Loucy (cell line): ENCODE measurements at regions not wholly inside any gene's neighbourhood (a gene's known extent, or its start where the extent isn't known, plus 50 kb on each side); places are given as distances from the start of the nearest gene placed in this dataset.
"Not testable (repeated sequence)": the region's sequence is repeated elsewhere in the genome, so short reads cannot be mapped to it uniquely, and the experiment has no call there.

Experiments
- H2AFZ ChIP-seq: fragments of 200-600 bp; sonication (generic); 2 replicates; pipeline ENCODE4 v1.6.0; 2016; ENCODE audit warnings: antibody characterized with exemption, mild to moderate bottlenecking, low read length, moderate library complexity
- H3F3A ChIP-seq: fragments of 200-600 bp; 2 replicates; pipeline ENCODE4 v1.6.0; 2016; ENCODE audit warnings: antibody characterized with exemption, low read depth, mild to moderate bottlenecking
- H3K27me3 ChIP-seq: fragments of 200-600 bp; sonication (generic); 2 replicates; pipeline ENCODE4 v1.6.1; 2014; ENCODE audit warnings: low read length, mild to moderate bottlenecking; ENCODE audit not compliant: insufficient read depth, poor library complexity, severe bottlenecking
- H3K36me3 ChIP-seq: fragments of 200-600 bp; sonication (generic); 2 replicates; pipeline ENCODE4 v1.6.1; 2016; ENCODE audit warnings: low read length; ENCODE audit not compliant: insufficient read depth
- H3K4me1 ChIP-seq: fragments of 200-600 bp; sonication (generic); 2 replicates; pipeline ENCODE4 v1.5.1; 2014; ENCODE audit warnings: low read length, mild to moderate bottlenecking; ENCODE audit not compliant: insufficient read depth, poor library complexity, severe bottlenecking
- H3K4me2 ChIP-seq: fragments of 200-600 bp; sonication (generic); 2 replicates; pipeline ENCODE4 v1.6.0; 2014; ENCODE audit warnings: antibody characterized with exemption, low read length, low read depth, mild to moderate bottlenecking; ENCODE audit not compliant: poor library complexity, severe bottlenecking
- H3K4me3 ChIP-seq: fragments of 200-600 bp; sonication (generic); 2 replicates; pipeline ENCODE4 v1.5.1; 2014; ENCODE audit warnings: low read length, mild to moderate bottlenecking, mixed read lengths; ENCODE audit not compliant: poor library complexity, severe bottlenecking
- H3K79me2 ChIP-seq: fragments of 200-600 bp; sonication (generic); 2 replicates; pipeline ENCODE4 v1.6.1; 2014; ENCODE audit warnings: low read length; ENCODE audit not compliant: insufficient read depth
- H3K9ac ChIP-seq: fragments of 200-600 bp; sonication (generic); 2 replicates; pipeline ENCODE4 v1.6.0; 2014; ENCODE audit warnings: mild to moderate bottlenecking, low read depth, low read length, moderate library complexity; ENCODE audit not compliant: poor library complexity, severe bottlenecking
- H3K9me2 ChIP-seq: fragments of 200-600 bp; sonication (generic); replicated peaks from 2 replicates; pipeline ENCODE4 v1.6.1; 2016; ENCODE audit warnings: low read depth, low read length, mixed read lengths
- H3K9me3 ChIP-seq: fragments of 200-600 bp; sonication (generic); 2 replicates; pipeline ENCODE4 v1.6.1; 2014; ENCODE audit warnings: mild to moderate bottlenecking, antibody characterized with exemption, low read length, low read depth; ENCODE audit not compliant: insufficient read depth
- H4K20me1 ChIP-seq: fragments of 200-600 bp; sonication (generic); 2 replicates; pipeline ENCODE4 v1.6.0; 2014; ENCODE audit warnings: antibody characterized with exemption, low read length, mild to moderate bottlenecking; ENCODE audit not compliant: insufficient read depth, poor library complexity, severe bottlenecking
- EZH2phosphoT487 ChIP-seq: fragments of 200-600 bp; IDR thresholded peaks from 2 replicates; pipeline ENCODE4 v1.6.1; 2018; ENCODE audit warnings: antibody characterized with exemption, mild to moderate bottlenecking, moderate library complexity, borderline replicate concordance
- TF ChIP-seq, protein P1 (sequence below): fragments of 200-600 bp; sonication (generic); conservative IDR thresholded peaks from 2 replicates; pipeline ENCODE4 v1.5.1; 2014; ENCODE audit warnings: mild to moderate bottlenecking, antibody characterized with exemption, low read length

DNA sequence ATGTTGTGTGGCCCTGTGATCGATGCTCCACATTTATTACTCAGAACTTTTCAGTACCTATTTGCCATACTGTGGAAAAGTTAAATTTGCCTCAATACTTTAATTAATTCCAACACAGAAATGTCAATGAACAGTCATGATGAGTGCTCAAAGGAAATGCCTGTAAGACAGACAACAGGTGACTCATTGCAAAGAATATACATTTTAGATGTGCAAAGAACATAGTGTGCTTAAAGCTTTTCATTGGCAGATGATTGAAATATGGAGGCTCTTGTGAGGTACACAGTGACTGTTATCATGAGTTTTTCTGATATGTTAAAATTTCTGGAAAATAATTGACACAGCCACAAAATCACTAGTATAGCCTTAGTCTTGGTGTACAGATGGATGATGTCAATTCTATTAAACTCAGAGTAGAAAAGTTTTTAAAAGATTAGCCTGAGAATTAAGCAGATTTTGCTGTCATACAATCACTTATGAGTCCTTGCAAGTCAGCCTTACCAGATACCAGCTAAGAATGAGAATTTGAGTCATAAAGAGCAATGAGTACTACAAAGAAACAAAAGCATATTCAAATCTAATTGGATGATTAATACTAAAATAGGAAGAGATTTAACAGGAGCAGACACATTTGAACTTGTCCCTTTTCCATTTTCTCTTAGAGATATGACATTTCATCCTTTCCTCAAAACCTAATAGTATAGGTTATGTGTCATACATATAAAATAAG, 544.1 kb downstream of the KCNH5 start:
- H3K36me3 ChIP-seq = no peaks in the 10 kb centered on the region
- H3K4me2 ChIP-seq = no peak overlapping the region
- H3K9ac ChIP-seq = no peak overlapping the region
- TF ChIP-seq, protein P1, sequence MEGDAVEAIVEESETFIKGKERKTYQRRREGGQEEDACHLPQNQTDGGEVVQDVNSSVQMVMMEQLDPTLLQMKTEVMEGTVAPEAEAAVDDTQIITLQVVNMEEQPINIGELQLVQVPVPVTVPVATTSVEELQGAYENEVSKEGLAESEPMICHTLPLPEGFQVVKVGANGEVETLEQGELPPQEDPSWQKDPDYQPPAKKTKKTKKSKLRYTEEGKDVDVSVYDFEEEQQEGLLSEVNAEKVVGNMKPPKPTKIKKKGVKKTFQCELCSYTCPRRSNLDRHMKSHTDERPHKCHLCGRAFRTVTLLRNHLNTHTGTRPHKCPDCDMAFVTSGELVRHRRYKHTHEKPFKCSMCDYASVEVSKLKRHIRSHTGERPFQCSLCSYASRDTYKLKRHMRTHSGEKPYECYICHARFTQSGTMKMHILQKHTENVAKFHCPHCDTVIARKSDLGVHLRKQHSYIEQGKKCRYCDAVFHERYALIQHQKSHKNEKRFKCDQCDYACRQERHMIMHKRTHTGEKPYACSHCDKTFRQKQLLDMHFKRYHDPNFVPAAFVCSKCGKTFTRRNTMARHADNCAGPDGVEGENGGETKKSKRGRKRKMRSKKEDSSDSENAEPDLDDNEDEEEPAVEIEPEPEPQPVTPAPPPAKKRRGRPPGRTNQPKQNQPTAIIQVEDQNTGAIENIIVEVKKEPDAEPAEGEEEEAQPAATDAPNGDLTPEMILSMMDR = no peak
- no peak for TF ChIP-seq EZH2phosphoT487
- no peaks in the 10 kb centered on the region for H3K4me1 ChIP-seq
- no peaks in the 10 kb centered on the region for H3F3A ChIP-seq
- no peak overlapping the region for H2AFZ ChIP-seq
- no peak overlapping the region for H3K4me3 ChIP-seq
- H3K9me2 ChIP-seq = no peaks in the 10 kb centered on the region
- no peaks in the 10 kb centered on the region for H4K20me1 ChIP-seq
- no peaks in the 10 kb centered on the region for H3K79me2 ChIP-seq
- H3K9me3 ChIP-seq = no peaks in the 10 kb centered on the region
- no peaks in the 10 kb centered on the region for H3K27me3 ChIP-seq

DNA sequence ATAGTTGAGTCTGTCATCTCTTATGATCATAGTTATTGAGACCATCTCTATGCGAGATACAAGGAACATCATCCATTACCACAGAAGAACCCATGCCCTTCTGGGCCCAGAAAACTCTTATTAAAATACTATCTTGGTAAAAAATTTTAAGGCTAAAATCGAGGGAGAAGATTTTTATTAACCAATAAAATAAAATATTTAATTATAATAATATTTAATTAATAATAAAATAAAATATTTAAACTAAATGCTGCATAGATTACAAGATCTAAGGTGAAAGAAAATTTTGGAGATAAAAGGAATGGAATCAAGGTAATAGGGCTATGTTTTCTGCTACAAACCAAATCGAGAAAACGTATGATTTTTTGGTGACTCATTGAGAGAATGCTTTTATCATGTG, 540.2 kb downstream of the KCNH5 start:
- H3K27me3 ChIP-seq = no peaks in the 10 kb centered on the region
- no peaks in the 10 kb centered on the region for H4K20me1 ChIP-seq
- H3K4me1 ChIP-seq = no peaks in the 10 kb centered on the region
- no peaks in the 10 kb centered on the region for H3F3A ChIP-seq
- no peak overlapping the region for H2AFZ ChIP-seq
- H3K9me2 ChIP-seq = no peaks in the 10 kb centered on the region
- H3K79me2 ChIP-seq = no peaks in the 10 kb centered on the region
- no peak overlapping the region for H3K9ac ChIP-seq
- H3K4me2 ChIP-seq = no peak overlapping the region
- no peaks in the 10 kb centered on the region for H3K36me3 ChIP-seq
- H3K9me3 ChIP-seq = no peaks in the 10 kb centered on the region
- TF ChIP-seq, protein P1 = no peak
- no peak for TF ChIP-seq EZH2phosphoT487
- H3K4me3 ChIP-seq = no peak overlapping the region

DNA sequence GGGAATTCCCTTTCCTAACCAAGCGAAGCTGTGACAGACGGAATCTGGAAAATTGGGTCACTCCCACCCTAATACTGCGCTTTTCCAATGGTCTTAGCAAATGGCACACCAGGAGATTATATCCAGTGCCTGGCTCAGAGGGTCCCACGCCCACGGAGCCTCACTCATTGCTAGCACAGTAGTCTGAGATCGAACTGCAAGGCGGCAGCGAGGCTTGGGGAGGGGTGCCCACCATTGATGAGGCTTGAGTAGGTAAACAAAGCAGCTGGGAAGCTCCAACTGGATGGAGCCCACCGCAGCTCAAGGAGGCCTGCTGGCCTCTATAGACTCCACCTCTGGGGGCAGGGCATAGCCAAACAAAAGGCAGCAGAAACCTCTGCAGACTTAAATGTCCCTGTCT, 523.9 kb downstream of the KCNH5 start:
- H3K27me3 ChIP-seq, H3K9me2 ChIP-seq, H3F3A ChIP-seq, H3K9ac ChIP-seq, H4K20me1 ChIP-seq, H3K4me1 ChIP-seq, H2AFZ ChIP-seq, H3K4me3 ChIP-seq, H3K9me3 ChIP-seq, H3K79me2 ChIP-seq, H3K36me3 ChIP-seq, H3K4me2 ChIP-seq: not testable (repeated sequence)

DNA sequence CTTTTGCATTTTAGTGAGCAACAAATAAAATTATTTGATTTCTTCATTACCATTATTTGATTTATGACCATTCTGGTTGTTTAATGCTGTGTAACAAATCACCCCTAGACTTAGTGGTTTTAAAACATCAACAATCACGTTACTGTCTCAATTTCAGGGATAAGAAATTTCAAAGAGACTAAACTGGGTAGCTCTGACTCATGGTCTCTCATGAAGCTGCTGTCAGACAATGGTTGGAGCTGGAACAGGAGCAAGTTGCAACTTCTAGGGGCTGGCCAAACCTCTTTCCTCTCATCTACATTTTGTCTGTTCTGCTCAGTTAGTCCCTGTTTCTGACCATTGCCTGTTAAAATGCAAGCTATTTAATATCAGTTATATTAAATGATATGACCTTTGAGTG, 517.0 kb downstream of the KCNH5 start:
- no peak overlapping the region for H2AFZ ChIP-seq
- H3K79me2 ChIP-seq = no peaks in the 10 kb centered on the region
- no peak overlapping the region for H3K9ac ChIP-seq
- TF ChIP-seq, protein P1 = no peak
- TF ChIP-seq EZH2phosphoT487 = no peak
- no peaks in the 10 kb centered on the region for H3K4me1 ChIP-seq
- no peaks in the 10 kb centered on the region for H3K27me3 ChIP-seq
- H3F3A ChIP-seq = no peaks in the 10 kb centered on the region
- H3K9me2 ChIP-seq = no peaks in the 10 kb centered on the region
- no peaks in the 10 kb centered on the region for H3K36me3 ChIP-seq
- H3K9me3 ChIP-seq = no peaks in the 10 kb centered on the region
- H3K4me3 ChIP-seq = no peak overlapping the region
- H3K4me2 ChIP-seq = no peak overlapping the region
- H4K20me1 ChIP-seq = no peaks in the 10 kb centered on the region
